ENCODE measurements at regions not wholly inside any gene's neighbourhood (a gene's known extent, or its start where the extent isn't known, plus 50 kb on each side); places are given as distances from the start of the nearest gene placed in this dataset.

- no peak for DNase-seq
Measured at GRCh38 chr2:64344999-64345576, 108.9 kb upstream of the LGALSL start.

- no peak for DNase-seq
Measured at GRCh38 chr2:64345998-64346397, 108.0 kb upstream of the LGALSL start.

- no peak for DNase-seq
Measured at GRCh38 chr2:64348386-64349130, 105.4 kb upstream of the LGALSL start.

GRCh38 chr2:64349131-64349530 lies 104.8 kb upstream of the LGALSL start:
- DNase-seq: no peak

GRCh38 chr2:64350996-64351395 lies 103.0 kb upstream of the LGALSL start:
- DNase-seq: no peak

- DNase-seq: no peak
Measured at GRCh38 chr2:64352292-64352691, 101.7 kb upstream of the LGALSL start.

- no peak for DNase-seq
Measured at GRCh38 chr2:64354857-64355680, 98.9 kb upstream of the LGALSL start.

- no peak for DNase-seq
Measured at GRCh38 chr2:64356906-64357305, 97.1 kb upstream of the LGALSL start.

- DNase-seq: no peak
Measured at GRCh38 chr2:64359171-64359891, 94.6 kb upstream of the LGALSL start.

- no peak for DNase-seq
Measured at GRCh38 chr2:64359892-64360657, 93.9 kb upstream of the LGALSL start.

GRCh38 chr2:64361151-64361938 lies 92.6 kb upstream of the LGALSL start:
- no peak for DNase-seq

- DNase-seq: no peak
Measured at GRCh38 chr2:64362562-64363026, 91.4 kb upstream of the LGALSL start.

- no peak for DNase-seq
Measured at GRCh38 chr2:64363140-64363539, 90.8 kb upstream of the LGALSL start.

GRCh38 chr2:64363848-64364247 lies 90.1 kb upstream of the LGALSL start:
- no peak for DNase-seq

- DNase-seq: no peak
Measured at GRCh38 chr2:64367444-64368232, 86.3 kb upstream of the LGALSL start.

GRCh38 chr2:64369706-64370105 lies 84.3 kb upstream of the LGALSL start:
- no peak for DNase-seq

- DNase-seq: no peak
Measured at GRCh38 chr2:64371727-64372126, 82.2 kb upstream of the LGALSL start.

GRCh38 chr2:64374686-64375085 lies 79.3 kb upstream of the LGALSL start:
- no peak for DNase-seq

GRCh38 chr2:64376926-64377325 lies 77.0 kb upstream of the LGALSL start:
- no peak for DNase-seq

- DNase-seq: no peak
Measured at GRCh38 chr2:64379186-64379585, 74.8 kb upstream of the LGALSL start.
